Hematopoietic multipotent progenitor cell treated with erythropoietin and hydrocortisone succinate and interleukin-3 and kit ligand, for 17 days (in vitro differentiated cells): ENCODE measurements at regions not wholly inside any gene's neighbourhood (a gene's known extent, or its start where the extent isn't known, plus 50 kb on each side); places are given as distances from the start of the nearest gene placed in this dataset.
"Not testable (repeated sequence)": the region's sequence is repeated elsewhere in the genome, so short reads cannot be mapped to it uniquely, and the experiment has no call there.

Experiments used
- DNase-seq: peaks from one replicate; pipeline ENCODE4 v3.0.0-alpha.2; 2015; ENCODE audit warnings: low spot score

DNA sequence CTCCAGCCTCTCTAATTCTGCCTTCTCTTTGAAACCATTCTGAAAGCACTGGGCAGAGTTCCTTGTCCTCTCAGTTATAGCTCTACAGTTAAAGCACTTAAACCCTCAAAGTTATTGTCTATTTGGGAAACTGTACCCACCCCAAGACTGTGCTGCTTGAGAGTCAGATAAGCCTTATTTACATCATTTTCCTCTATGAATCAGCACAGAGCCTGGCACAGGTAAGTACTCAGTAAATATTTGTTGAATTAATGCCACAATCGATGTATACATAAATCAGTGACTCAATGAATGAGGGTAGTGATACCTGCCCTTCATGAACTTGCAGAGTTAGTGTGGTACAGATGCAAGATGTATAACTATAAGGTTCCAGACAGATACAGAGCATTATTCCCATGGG lies 549.4 kb upstream of the KLF4 start:
- DNase-seq: no peak

DNA sequence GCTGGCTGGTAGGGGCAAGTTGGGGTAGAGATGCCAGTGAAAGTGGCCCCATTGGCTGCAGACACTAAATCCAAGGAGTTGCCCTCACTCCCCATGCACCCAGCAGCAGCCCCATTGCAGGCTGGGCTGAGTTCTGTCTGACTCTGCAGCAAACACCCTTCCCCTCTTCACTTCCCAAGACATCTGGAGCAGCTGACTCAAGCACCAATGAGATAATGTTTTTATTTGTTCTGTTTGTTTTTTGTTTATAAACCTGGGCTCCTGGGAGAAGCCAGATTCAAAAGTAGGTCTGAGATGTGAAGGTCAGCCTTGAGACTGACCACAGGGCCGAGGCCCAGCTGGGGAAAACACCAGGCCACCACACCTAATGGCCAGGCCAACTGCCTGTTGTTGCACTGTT lies 545.9 kb upstream of the KLF4 start:
- no peak for DNase-seq

DNA sequence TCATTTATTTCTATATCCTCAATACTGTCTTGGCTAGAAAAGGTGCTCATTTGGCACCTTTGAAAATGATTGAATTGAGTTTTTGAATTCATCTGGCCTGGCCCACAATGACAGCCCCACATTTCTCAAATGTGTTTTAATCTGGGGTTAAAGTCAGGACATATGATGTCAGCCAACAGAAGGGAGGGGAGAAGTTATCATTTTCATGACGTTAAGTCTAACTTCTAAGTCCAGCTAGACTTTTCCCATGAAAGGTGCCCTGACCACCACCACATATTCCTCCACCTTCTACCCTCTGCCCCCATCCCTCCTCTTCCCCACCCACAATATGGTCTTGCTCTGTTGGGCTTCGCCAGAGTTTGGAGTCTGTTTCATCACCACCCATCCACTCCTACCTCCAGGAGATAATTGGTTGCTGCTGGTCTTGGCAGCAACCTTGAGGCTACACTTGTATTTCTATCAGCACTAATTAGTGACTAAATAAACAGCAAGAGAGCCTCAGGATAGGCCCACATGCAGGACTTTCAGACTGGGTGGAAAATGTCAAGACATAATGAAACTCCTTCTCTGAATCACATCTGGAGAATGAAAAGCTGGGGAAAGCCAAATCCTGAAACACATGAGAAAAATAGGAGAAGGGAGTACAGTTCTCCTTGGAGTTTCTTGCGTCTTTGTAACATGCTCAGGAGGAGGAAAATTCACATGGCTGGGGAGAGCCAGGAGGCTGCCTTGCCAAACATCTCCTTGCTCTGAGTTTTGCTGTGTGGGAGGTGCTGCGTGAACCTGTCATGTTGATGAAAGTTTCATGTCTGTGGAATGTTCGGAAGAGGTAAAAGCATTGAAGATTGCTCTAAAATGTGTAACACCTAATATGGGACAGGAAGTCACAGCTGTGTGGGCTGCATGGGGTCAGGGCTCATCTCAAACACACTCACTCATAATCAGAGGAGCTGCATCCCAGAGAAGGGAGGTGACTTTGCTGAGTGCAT lies 544.7 kb upstream of the KLF4 start:
- DNase-seq: no peak

DNA sequence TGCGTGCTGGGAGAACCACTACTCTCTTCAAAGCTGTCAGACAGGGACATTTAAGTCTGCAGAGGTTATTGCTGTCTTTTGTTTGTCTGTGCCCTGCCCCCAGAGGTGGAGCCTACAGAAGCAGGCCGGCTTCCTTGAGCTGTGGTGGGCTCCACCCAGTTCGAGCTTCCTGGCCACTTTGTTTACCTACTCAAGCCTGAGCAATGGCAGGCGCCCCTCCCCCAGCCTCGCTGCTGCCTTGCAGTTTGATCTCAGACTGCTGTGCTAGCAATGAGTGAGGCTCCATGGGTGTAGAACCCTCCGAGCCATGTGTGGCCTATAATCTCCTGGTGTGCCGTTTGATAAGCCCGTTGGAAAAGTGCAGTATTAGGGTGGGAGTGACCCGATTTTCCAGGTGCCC lies 542.5 kb upstream of the KLF4 start:
- not testable (repeated sequence) for DNase-seq

DNA sequence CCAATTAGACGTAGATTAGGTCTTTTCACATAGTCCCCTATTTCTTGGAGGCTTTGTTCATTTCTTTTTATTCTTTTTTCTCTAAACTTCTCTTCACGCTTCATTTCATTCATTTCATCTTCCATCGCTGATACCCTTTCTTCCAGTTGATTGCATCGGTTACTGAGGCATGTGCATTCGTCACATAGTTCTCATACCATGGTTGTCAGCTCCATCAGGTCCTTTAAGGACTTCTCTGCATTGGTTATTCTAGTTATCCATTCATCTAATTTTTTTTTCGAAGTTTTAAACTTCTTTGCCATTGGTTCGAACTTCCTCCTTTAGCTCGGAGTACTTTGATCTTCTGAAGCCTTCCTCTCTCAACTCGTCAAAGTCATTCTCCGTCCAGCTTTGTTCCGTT lies 541.7 kb upstream of the KLF4 start:
- DNase-seq: not testable (repeated sequence)

DNA sequence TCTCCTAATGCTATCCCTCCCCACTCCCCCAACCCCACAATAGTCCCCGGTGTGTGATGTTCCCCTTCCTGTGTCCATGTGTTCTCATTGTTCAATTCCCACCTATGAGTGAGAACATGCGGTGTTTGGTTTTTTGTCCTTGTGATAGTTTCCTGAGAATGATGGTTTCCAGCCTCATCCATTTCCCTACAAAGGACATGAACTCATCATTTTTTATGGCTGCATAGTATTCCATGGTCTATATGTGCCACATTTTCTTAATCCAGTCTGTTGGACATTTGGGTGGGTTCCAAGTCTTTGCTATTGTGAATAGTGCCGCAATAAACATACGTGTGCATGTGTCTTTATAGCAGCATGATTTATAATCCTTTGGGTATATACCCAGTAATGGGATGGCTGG lies 537.1 kb upstream of the KLF4 start:
- not testable (repeated sequence) for DNase-seq

DNA sequence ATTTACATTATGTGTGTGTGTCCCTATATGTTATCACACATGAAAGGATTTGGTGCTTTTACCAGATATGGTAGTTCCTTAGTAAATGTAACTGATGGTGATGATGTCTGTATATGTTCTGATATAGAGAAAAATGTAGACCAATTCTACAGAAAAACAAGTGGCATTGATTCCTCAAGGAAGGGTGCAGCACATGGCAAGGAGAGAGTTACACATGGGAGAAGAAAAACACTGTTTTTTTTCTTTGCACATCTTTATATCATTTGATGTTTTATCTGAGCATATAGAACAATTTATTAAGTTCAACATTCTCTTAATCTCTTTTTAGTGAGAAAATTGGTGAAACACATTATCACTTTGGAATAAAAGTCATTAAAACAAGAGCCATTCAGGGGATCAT lies 535.0 kb upstream of the KLF4 start:
- DNase-seq: no peak

DNA sequence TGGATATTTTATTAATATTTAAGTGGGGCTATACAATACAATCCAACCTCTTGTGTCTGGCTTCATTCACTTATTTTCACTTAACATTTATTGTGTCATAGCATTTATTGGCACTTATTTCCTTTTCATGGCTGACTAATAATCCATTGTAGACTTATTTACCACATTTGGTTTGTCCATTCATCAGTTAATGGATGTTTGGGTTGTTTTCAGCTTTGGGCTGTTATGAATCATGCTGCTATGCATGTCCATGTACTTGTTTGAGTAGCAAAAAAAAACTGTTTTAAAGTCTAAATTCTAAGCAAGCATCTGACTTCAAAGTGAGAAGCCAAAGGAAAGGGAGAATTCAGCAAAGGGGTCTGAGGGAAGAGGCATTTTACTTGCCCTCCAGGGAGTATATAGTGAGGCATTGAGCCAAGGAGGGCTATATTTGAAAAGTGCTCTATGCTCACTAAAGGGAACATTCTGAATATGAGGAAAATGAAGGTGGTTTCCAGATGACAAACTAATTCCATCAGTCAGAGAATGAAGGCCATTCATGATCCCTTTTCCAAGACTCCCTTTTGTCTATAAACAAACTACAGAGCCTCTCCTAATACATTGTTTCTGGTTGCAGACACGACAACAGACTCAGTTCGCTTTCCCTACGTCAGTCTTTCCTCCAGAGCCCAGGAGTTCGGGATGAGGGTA lies 532.8 kb upstream of the KLF4 start:
- no peak for DNase-seq

DNA sequence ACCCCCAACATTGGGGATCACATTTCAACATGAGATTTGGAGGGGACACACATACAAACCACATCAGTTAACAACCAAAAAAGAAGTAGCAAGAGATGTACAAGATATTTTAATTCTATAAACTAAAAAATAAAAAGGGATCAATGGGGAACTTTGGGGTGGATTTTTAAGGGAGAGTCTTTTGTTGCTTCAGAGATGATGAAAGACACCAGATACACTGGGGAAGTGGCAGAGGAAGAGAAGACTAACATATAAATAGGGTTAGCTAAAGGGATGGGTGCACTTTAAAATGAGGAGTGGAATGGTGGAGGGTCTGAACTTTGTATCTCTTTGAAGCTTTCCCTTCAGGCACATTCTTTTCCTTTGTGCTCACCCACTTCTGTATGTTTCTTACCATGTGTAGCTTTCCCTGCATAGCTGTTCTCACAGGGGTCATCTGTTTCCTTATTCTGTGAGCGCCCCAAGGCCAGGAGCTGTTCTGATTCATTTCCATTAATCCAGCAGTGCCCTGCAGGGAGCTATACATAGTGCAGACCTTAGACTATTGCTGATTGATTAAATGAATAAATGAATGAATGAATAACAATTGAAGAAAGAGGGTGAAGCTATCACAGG lies 531.6 kb upstream of the KLF4 start:
- no peak for DNase-seq

DNA sequence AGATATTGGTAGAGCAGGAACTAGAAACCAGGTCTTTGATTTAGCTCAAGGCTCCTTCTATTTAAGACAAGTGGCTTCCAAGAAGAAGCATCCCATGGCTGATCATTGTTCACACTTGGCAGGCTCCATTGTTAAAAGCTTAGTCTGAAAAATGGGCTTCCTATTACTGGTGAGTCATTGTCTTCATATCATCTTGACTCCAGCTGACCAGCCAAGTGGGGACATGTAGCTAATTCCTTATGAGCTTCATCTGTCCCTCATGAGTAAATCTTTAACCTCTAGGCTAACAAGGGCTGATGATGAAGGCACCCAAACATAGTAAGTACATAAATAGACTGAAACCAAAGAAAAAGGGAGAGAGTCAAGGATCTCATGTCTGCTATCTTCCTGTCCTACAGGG lies 530.3 kb upstream of the KLF4 start:
- DNase-seq: no peak

DNA sequence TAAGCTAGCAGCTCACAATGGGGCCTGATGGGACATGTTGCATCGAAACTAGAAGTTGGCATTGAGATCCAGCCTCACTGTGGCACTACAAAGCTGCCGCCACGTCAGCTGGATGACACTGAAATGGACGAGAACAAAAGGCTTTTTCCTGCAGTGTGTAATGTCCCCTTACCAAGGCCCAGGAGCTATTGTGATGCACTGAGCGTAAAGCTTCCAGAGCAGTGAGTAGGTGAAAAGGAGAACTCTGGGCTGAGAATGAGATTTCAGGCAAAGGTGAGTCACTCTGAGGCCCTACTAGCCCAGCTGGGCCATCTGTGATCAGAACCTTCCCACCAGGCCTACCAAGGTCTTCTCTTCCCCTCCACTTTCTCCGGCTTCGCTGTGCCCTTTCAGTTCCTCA lies 528.1 kb upstream of the KLF4 start:
- no peak for DNase-seq

DNA sequence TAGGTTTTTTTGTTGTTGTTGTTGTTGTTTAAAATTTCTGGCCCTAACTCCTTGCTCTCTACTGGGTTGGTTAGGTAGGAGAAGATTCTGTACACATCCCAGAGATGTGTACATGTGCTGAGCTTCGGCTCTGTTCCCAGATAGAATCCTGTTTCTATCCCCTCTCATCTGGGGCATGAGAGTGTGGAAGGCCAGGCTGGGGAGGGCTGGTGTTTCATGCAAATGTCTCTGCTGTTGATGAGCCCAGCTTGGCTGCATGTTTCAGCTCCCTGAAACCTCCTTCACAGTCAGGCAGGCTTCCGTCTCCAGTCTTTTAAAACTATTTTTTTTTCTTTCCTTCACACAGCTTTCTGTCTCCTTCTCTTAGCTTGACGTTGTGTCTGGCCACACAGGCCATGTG lies 526.9 kb upstream of the KLF4 start:
- no peak for DNase-seq

DNA sequence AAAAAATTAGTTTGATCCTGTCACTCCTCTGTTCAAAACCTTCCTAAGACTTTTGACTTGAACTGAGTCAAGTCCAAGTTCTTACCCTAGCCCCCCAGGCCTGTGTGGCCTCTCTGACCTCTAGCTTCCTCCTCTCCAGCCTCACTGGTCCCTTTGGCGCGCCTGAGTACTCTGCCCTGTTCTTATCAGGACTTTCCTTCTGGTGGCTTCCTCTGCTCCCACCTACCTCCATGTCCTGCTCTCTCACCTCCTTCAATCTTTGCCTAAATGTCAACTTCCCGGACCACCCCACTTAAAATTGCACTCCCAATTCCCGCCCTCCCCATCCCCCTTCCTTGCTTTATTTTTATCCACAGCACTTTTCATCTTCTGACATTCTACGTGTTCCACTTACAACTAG lies 526.1 kb upstream of the KLF4 start:
- no peak for DNase-seq

DNA sequence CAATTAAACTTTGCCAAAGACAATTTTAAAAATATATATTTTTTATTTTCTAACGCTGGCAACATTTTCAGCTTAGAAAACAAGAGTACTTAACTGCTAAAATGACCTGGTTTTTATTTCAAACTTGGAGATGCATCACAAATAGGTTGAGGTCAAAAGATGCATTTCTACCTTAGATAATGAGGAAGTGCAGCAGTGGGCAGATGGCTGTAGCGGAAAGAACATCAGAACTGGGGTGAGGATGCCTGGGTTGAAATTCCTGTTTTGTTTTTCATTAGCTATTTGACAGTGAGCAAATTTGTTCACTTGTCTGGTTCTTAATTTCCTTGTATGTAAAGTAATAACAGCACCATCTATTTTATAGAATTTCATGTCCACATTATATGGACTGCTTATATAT lies 524.8 kb upstream of the KLF4 start:
- no peak for DNase-seq

DNA sequence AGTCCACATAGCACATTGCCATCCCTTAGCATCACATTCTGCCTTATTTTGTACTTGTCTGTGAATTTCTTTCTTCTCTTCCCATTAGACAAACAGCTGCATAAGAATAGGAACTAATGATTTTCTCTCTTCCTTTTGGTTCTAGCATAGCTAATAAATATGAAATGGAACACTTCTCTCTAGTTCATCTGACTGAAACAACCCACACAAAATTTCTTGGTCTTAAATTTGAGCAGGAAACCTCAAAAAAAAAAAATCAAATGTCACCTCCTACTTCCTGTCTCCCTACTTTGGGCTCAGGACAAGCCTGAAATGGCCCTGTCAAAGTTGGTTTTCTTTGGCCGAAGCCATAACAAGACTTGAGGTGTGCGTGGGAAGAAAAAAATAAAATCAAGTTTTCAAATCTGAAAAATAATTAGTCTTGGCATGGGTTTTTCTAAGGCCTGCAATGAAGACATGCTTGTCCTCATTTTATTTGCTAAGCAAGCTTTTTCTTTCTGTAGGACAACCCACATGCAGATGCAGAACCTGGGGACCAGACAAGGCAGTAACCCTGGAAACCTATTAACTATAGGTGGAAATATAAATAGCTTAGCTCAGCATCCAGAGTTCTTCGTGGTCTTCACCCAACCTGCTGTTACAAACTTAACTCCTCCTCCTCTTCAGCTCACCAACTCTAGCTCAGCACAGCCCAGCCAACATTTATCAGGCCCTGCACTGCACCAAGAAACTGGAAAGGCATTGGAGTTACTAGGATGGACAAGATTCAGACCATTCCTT lies 523.5 kb upstream of the KLF4 start:
- DNase-seq: no peak

DNA sequence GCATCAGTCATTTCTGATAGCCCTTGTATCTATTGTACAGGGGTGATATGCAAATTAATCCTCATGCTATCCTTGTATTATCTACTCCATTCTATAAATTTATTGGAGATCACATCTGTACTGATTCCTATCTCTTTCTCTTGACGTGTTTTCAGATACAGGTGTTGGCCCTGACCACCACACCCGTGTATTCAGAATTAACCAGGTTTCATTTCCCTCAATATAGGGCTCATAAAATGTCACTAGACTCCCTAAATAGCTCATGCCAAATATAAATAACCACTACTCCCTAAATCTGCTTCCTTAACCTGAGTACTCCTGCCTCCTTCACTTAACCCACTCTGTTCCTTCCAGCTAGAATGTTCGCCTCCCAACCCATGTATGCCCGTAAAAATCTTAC lies 522.8 kb upstream of the KLF4 start:
- no peak for DNase-seq

DNA sequence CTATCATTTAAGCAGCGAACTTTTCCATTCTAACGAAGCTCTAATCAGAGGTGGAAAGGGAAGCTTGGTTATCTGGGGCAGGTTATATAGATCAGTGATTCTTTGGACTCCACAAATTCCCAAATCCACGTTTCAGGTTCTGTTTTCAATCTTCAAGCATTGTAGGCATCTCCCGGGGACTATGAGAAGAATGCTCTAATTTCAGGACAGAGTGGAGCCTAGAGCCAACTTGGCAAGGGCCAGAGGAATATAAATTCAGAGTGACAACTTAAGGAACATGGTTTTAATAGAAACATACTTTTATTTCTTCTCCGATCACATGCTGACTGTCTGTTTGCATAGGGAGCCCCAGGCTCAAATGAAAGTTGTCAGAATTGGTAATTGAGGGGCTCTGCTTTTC lies 514.0 kb upstream of the KLF4 start:
- no peak for DNase-seq

DNA sequence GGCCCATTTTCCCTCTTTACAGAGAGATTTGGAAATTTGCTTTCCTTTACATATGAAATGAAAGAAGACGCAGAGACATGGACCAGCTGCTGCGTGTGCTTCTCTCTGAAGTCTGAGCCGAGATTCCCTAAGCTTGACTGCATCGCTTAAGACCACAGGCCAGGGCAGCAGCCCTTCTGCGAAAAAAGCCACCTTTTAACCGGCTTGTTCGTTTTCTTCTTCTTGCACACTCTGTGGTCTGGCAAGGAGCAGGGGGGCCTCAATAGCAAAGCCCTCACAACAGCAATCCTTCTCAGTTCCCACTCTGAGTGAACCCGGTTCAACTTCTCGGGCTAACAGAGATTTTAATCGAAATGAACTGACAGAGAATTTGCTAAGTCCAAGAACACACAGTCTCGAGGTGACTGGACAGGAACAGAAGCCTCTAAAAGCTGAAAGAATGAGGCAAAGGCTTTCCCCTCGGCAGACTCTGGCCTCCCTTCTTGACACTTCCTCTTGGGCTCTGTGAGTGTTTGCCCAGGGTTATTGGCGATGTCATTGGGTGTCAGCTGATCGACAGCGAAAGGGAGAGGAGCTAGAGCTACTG lies 512.9 kb upstream of the KLF4 start:
- no peak for DNase-seq

DNA sequence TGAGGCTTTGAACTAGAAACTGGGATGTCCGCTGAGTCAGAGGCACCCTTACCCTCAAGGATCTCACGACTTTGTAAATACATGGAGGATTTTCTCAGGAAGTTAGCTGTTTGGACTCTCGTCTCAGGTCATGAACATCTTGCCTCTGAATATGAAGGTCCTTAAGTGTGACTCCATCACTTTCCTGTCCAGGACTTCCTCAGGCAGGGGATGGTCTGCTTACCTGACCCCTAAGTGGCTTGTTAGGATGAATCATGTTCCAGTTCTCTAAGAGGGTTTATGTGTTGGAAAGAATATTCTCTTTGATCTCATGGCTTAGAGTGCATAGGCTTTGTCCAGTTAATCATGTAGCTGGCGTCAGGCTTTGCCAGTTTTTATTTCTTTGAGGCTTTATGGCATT lies 511.7 kb upstream of the KLF4 start:
- DNase-seq: no peak

DNA sequence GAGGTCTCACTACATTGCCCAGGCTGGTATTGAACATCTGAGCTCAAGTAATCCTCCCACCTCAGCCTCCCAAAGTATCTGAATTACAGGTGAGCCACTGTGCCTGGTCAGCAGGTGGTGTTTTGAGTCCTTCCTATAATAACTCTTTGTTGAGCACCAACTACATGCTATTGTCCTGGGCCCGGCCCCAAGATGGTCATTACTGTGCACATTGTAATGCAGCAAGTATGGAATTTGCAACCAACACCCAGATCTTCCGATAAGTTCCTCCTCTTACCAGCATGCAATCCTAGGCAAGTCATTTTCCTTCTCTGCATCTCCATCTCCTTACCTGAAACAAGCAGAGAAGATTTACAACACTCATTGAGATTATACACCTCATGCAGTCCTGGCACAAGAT lies 510.3 kb upstream of the KLF4 start:
- DNase-seq: no peak

DNA sequence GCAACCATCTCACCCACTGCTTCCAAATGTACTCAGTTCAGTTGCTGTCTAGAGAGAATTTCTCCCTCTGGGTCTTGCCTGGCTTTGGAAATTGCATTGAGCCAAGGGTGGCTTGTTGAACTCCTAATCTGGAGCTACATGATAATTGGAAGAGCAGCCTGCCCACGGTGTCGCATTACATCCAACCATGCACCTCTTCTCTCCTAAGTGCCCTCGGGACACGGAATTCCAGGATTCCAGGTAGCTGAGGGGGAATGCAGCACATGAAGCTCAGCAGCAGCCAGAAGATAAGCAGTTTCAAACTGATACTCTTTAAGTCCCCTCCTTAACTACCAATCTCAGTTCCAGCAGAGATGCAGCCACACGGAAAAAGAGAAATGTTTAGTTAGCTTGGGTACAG lies 509.4 kb upstream of the KLF4 start:
- no peak for DNase-seq

DNA sequence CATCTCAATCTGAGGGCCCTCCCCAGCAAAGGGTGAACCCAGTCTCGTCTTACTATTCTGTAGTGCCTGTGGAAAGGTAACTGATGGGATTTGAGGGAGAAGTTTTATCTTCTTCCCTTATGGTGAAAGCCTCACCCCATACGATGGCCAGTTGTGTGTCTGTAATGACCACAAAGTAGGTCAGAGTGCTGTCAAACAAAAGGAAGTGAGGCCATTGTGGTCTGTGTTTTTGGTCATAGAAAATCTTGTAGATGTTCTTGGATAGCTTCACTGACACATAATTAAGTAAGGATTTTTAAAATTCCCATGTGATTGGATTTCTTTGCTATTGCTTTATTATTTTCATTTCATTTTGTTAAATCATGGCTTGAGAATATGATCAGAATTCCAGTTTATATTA lies 505.1 kb upstream of the KLF4 start:
- no peak for DNase-seq
